H9 (cell line): ENCODE measurements at regions not wholly inside any gene's neighbourhood (a gene's known extent, or its start where the extent isn't known, plus 50 kb on each side); places are given as distances from the start of the nearest gene placed in this dataset.
A peak's percentile ranks its signal among the peaks of the same experiment; 100 is the strongest.

Experiments used
- DNase-seq: peaks from one replicate; pipeline ENCODE4 v3.0.0-alpha.2; 2017
- H2AFZ ChIP-seq: one replicate; pipeline ENCODE4 v1.6.1; 2013; ENCODE audit warnings: mild to moderate bottlenecking, low read length, control low read depth, moderate library complexity
- H2AK5ac ChIP-seq: 2 replicates; pipeline ENCODE4 v1.6.1; 2013; ENCODE audit warnings: low read length, control low read depth, mixed read lengths; ENCODE audit not compliant: insufficient read length
- H2BK120ac ChIP-seq: one replicate; pipeline ENCODE4 v1.6.1; 2013; ENCODE audit warnings: low read depth, mild to moderate bottlenecking, low read length, control low read depth, inconsistent platforms; ENCODE audit not compliant: poor library complexity, severe bottlenecking
- H2BK12ac ChIP-seq: 2 replicates; pipeline ENCODE4 v1.6.1; 2013; ENCODE audit warnings: low read length, control low read depth, mixed read lengths, low read depth; ENCODE audit not compliant: insufficient read length
- H2BK15ac ChIP-seq: 2 replicates; pipeline ENCODE4 v1.6.1; 2013; ENCODE audit warnings: low read depth, low read length, control low read depth
- H2BK20ac ChIP-seq: one replicate; pipeline ENCODE4 v1.6.1; 2013; ENCODE audit warnings: low read depth, mild to moderate bottlenecking, low read length, control low read depth, inconsistent platforms; ENCODE audit not compliant: poor library complexity, severe bottlenecking
- H2BK5ac ChIP-seq: 2 replicates; pipeline ENCODE4 v1.6.1; 2013; ENCODE audit warnings: low read length, control low read depth, mixed read lengths; ENCODE audit not compliant: insufficient read length
- H3K14ac ChIP-seq: 2 replicates; pipeline ENCODE4 v1.6.1; 2013; ENCODE audit warnings: low read length, control low read depth; ENCODE audit not compliant: insufficient read depth
- H3K18ac ChIP-seq: 2 replicates; pipeline ENCODE4 v1.6.1; 2013; ENCODE audit warnings: low read depth, mild to moderate bottlenecking, mixed read lengths, low read length, control low read depth; ENCODE audit not compliant: insufficient read length
- H3K23ac ChIP-seq: 2 replicates; pipeline ENCODE4 v1.6.1; 2013; ENCODE audit warnings: low read length, control low read depth, mixed read lengths, low read depth; ENCODE audit not compliant: insufficient read length
- H3K23me2 ChIP-seq: 2 replicates; pipeline ENCODE4 v1.6.1; 2013; ENCODE audit warnings: low read depth, mild to moderate bottlenecking, mixed read lengths, low read length, control low read depth; ENCODE audit not compliant: insufficient read length, poor library complexity, severe bottlenecking
- H3K27ac ChIP-seq: 2 replicates; pipeline ENCODE4 v1.5.1; 2013; ENCODE audit warnings: low read length, control low read depth, mixed read lengths, low read depth; ENCODE audit not compliant: insufficient read length
- H3K27me3 ChIP-seq: 2 replicates; pipeline ENCODE4 v1.6.1; 2013; ENCODE audit warnings: low read length, control low read depth, inconsistent platforms; ENCODE audit not compliant: insufficient read depth
- H3K4ac ChIP-seq: 2 replicates; pipeline ENCODE4 v1.6.1; 2013; ENCODE audit warnings: low read depth, mild to moderate bottlenecking, control low read depth, inconsistent platforms, low read length, moderate library complexity
- H3K4me1 ChIP-seq: 2 replicates; pipeline ENCODE4 v1.6.1; 2013; ENCODE audit warnings: low read length, control low read depth, inconsistent platforms; ENCODE audit not compliant: insufficient read depth
- H3K4me2 ChIP-seq: 2 replicates; pipeline ENCODE4 v1.6.1; 2013; ENCODE audit warnings: low read length, control low read depth, mixed read lengths; ENCODE audit not compliant: insufficient read length, insufficient read depth
- H3K56ac ChIP-seq: 2 replicates; pipeline ENCODE4 v1.6.1; 2013; ENCODE audit warnings: low read depth, mild to moderate bottlenecking, mixed read lengths, low read length, control low read depth; ENCODE audit not compliant: insufficient read length
- H3K79me1 ChIP-seq: 2 replicates; pipeline ENCODE4 v1.6.1; 2013; ENCODE audit warnings: low read depth, mild to moderate bottlenecking, moderate library complexity, low read length, control low read depth, inconsistent platforms; ENCODE audit not compliant: insufficient read depth, poor library complexity, severe bottlenecking
- H3K79me2 ChIP-seq: 2 replicates; pipeline ENCODE4 v1.6.1; 2013; ENCODE audit warnings: low read length, control low read depth, inconsistent platforms; ENCODE audit not compliant: insufficient read depth
- H3K9ac ChIP-seq: 2 replicates; pipeline ENCODE4 v1.6.1; 2013; ENCODE audit warnings: low read length, control low read depth, mixed read lengths; ENCODE audit not compliant: insufficient read length; ENCODE audit errors: extremely low read depth
- H3K9me3 ChIP-seq: one replicate; pipeline ENCODE4 v1.6.1; 2013; ENCODE audit warnings: low read depth, low read length, inconsistent platforms; ENCODE audit not compliant: control insufficient read depth
- H3T11ph ChIP-seq: one replicate; pipeline ENCODE4 v1.6.1; 2013; ENCODE audit warnings: mild to moderate bottlenecking, low read length, control low read depth, inconsistent platforms
- H4K20me1 ChIP-seq: one replicate; pipeline ENCODE4 v1.6.1; 2013; ENCODE audit not compliant: control insufficient read depth, insufficient read length, insufficient read depth
- H4K5ac ChIP-seq: 2 replicates; pipeline ENCODE4 v1.6.1; 2013; ENCODE audit warnings: low read depth, mild to moderate bottlenecking, mixed read lengths, low read length, control low read depth; ENCODE audit not compliant: insufficient read length
- H4K8ac ChIP-seq: replicated peaks from 2 replicates; pipeline ENCODE4 v1.6.1; 2013; ENCODE audit warnings: low read length, control low read depth, mixed read lengths, low read depth; ENCODE audit not compliant: insufficient read length
- H4K91ac ChIP-seq: 2 replicates; pipeline ENCODE4 v1.6.1; 2013; ENCODE audit warnings: low read depth, mild to moderate bottlenecking, moderate library complexity, mixed read lengths, low read length, control low read depth; ENCODE audit not compliant: insufficient read length
- H3K27ac Mint-ChIP-seq, 3 experiments: 2 replicates in 2 of 3; 3 replicates in 1 of 3; pipeline ENCODE4 v1.8.0; 2020 to 2021; ENCODE audit warnings: mixed read lengths in 3 of 3, mild to moderate bottlenecking in 1 of 3, moderate library complexity in 1 of 3
- H3K27me3 Mint-ChIP-seq: 2 replicates; pipeline ENCODE4 v1.8.0; 2021; ENCODE audit warnings: low read depth, mild to moderate bottlenecking, moderate library complexity, mixed read lengths
- H3K36me3 Mint-ChIP-seq, 3 experiments: 2 replicates in 2 of 3; 3 replicates in 1 of 3; pipeline ENCODE4 v1.8.0; 2020 to 2021; ENCODE audit warnings: low read depth in 3 of 3, mixed read lengths in 3 of 3; ENCODE audit not compliant: insufficient read depth in 1 of 3
- H3K4me1 Mint-ChIP-seq, 2 experiments: 2 replicates each; pipeline ENCODE4 v1.8.0; 2020; ENCODE audit warnings: mixed read lengths in 2 of 2
- H3K4me3 Mint-ChIP-seq, 2 experiments: 2 replicates in 1 of 2; 3 replicates in 1 of 2; pipeline ENCODE4 v1.8.0; 2020 to 2021; ENCODE audit warnings: mild to moderate bottlenecking in 2 of 2, mixed read lengths in 2 of 2, moderate library complexity in 1 of 2
- H3K9me3 Mint-ChIP-seq, 2 experiments: 2 replicates in 1 of 2; 3 replicates in 1 of 2; pipeline ENCODE4 v1.8.0; 2020; ENCODE audit warnings: mild to moderate bottlenecking in 2 of 2, mixed read lengths in 2 of 2, moderate library complexity in 1 of 2
- CTCF ChIP-seq: fragments of 200-600 bp; sonication (generic); conservative IDR thresholded peaks from 3 replicates; pipeline ENCODE4 v1.8.0; 2021; ENCODE audit warnings: antibody characterized with exemption, mild to moderate bottlenecking
- WGBS: extraction: QIAGEN DNeasy Blood & Tissue Kit; methylation state at CpG from one replicate; pipeline ENCODE4 v1.1.7; 2013; ENCODE audit warnings: missing lambda C conversion rate, low lambda C conversion rate, mixed read lengths; ENCODE audit not compliant: insufficient read length; ENCODE audit errors: extremely low coverage; 5-methylcytosine and 5-hydroxymethylcytosine counted together

- no peaks in the 10 kb centered on the region; a peak in 1 of 7 replicates for H3K36me3 Mint-ChIP-seq
- Histone ChIP-seq H2BK12ac (no peak overlapping the region), H2BK120ac (no peak overlapping the region), H3K9me3 (no peaks in the 10 kb centered on the region), H4K5ac (no peak overlapping the region), H4K8ac (no peak overlapping the region), H3K56ac (no peak overlapping the region), H3K4me1 (no peaks in the 10 kb centered on the region), H3K18ac (no peak overlapping the region), H3K79me1 (no peaks in the 10 kb centered on the region), H3K9ac (no peak overlapping the region), H4K91ac (no peak overlapping the region), H2AFZ (no peak overlapping the region), H2BK20ac (no peak overlapping the region), H3K79me2 (no peaks in the 10 kb centered on the region), H4K20me1 (no peaks in the 10 kb centered on the region), H3K4ac (no peak overlapping the region), H3K14ac (no peak overlapping the region; the same call in 1 of the 2 replicates), H2AK5ac (no peak overlapping the region), H2BK15ac (no peak overlapping the region), H3T11ph (no peak overlapping the region), H3K4me2 (no peak overlapping the region), H3K23me2 (no peaks in the 10 kb centered on the region), H3K27ac (no peak overlapping the region), H3K27me3 (no peaks in the 10 kb centered on the region), H2BK5ac (no peak overlapping the region), H3K23ac (no peak overlapping the region)
- TF ChIP-seq CTCF: 0 out of 3 replicates have a peak, but pooled peaks have one; percentile 11
- DNase-seq: no peak
- no peak overlapping the region for H3K4me3 Mint-ChIP-seq
- H3K27me3 Mint-ChIP-seq: peaks cover 1% of the 10 kb centered on the region
- no CpG with 5 or more reads among the region's 3 CpGs for WGBS
- no peak overlapping the region; a peak in 1 of 7 replicates for H3K27ac Mint-ChIP-seq
- no peaks in the 10 kb centered on the region for H3K9me3 Mint-ChIP-seq
- H3K4me1 Mint-ChIP-seq: peaks cover 0 to 2% of the 10 kb centered on the region in 2 experiments; a peak in 1 of 4 replicates
Measured at GRCh38 chr11:27865105-27865504, 164.8 kb upstream of the BDNF start.
